Adipocyte (in vitro differentiated cells): ENCODE measurements at regions not wholly inside any gene's neighbourhood (a gene's known extent, or its start where the extent isn't known, plus 50 kb on each side); places are given as distances from the start of the nearest gene placed in this dataset.
"Not testable (repeated sequence)": the region's sequence is repeated elsewhere in the genome, so short reads cannot be mapped to it uniquely, and the experiment has no call there.

Experiments used
- DNase-seq: peaks from one replicate; pipeline ENCODE4 v3.0.0-alpha.2; 2015; ENCODE audit warnings: low read depth
- H3K27me3 ChIP-seq: replicated peaks from 2 replicates; pipeline ENCODE4 v1.7.0; 2013; ENCODE audit warnings: mild to moderate bottlenecking, low read length, moderate library complexity; ENCODE audit not compliant: control insufficient read depth, insufficient read depth
- H3K36me3 ChIP-seq: 2 replicates; pipeline ENCODE4 v1.7.0; 2013; ENCODE audit warnings: low read length, mild to moderate bottlenecking, moderate library complexity; ENCODE audit not compliant: control insufficient read depth, insufficient read depth, severe bottlenecking
- H3K4me1 ChIP-seq: 2 replicates; pipeline ENCODE4 v1.7.0; 2013; ENCODE audit warnings: mild to moderate bottlenecking, low read length, moderate library complexity; ENCODE audit not compliant: control insufficient read depth, insufficient read depth
- H3K4me3 ChIP-seq: 2 replicates; pipeline ENCODE4 v1.7.0; 2013; ENCODE audit warnings: mild to moderate bottlenecking, low read length, moderate library complexity
- H3K9ac ChIP-seq: 2 replicates; pipeline ENCODE4 v1.7.0; 2013; ENCODE audit warnings: mild to moderate bottlenecking, low read length, moderate library complexity
- H3K9me3 ChIP-seq: 2 replicates; pipeline ENCODE4 v1.7.0; 2013; ENCODE audit warnings: mild to moderate bottlenecking, low read length, moderate library complexity; ENCODE audit not compliant: control insufficient read depth

- Histone ChIP-seq H3K9ac (peak overlapping the region; percentile 22), H3K4me3 (no peak overlapping the region), H3K36me3 (no peaks in the 10 kb centered on the region), H3K4me1 (peaks cover 11% of the 10 kb centered on the region), H3K9me3 (no peaks in the 10 kb centered on the region), H3K27me3 (no peaks in the 10 kb centered on the region)
- peak; percentile 15 for DNase-seq
Observed at GRCh38 chr21:28133116-28133515, 859.6 kb downstream of the LTN1 start.

- no peaks in the 10 kb centered on the region for H3K36me3 ChIP-seq
- no peaks in the 10 kb centered on the region for H3K9me3 ChIP-seq
- no peak for DNase-seq
- H3K4me1 ChIP-seq, result peaks cover 14% of the 10 kb centered on the region
- no peak overlapping the region for H3K4me3 ChIP-seq
- no peaks in the 10 kb centered on the region for H3K27me3 ChIP-seq
- H3K9ac ChIP-seq, result peak overlapping the region; percentile 22
Observed at GRCh38 chr21:28132713-28133112, 860.0 kb downstream of the LTN1 start.

- H3K4me1 ChIP-seq, result peaks cover 19% of the 10 kb centered on the region
- H3K9me3 ChIP-seq, result no peaks in the 10 kb centered on the region
- H3K36me3 ChIP-seq, result no peaks in the 10 kb centered on the region
- H3K9ac ChIP-seq, result no peak overlapping the region
- H3K4me3 ChIP-seq, result peak overlapping the region; percentile 13
- DNase-seq, result no peak
- no peaks in the 10 kb centered on the region for H3K27me3 ChIP-seq
Observed at GRCh38 chr21:28127175-28127785, 865.4 kb downstream of the LTN1 start.

GRCh38 chr21:28126521-28127174 lies 866.0 kb downstream of the LTN1 start:
- H3K27me3 ChIP-seq, result no peaks in the 10 kb centered on the region
- H3K36me3 ChIP-seq, result no peaks in the 10 kb centered on the region
- H3K4me1 ChIP-seq, result peaks cover 17% of the 10 kb centered on the region
- no peak overlapping the region for H3K4me3 ChIP-seq
- no peak overlapping the region for H3K9ac ChIP-seq
- no peak for DNase-seq
- H3K9me3 ChIP-seq, result no peaks in the 10 kb centered on the region

- no peak for DNase-seq
- Histone ChIP-seq H3K9me3 (no peaks in the 10 kb centered on the region), H3K36me3 (no peaks in the 10 kb centered on the region), H3K9ac (no peak overlapping the region), H3K27me3 (no peaks in the 10 kb centered on the region), H3K4me1 (peaks cover 17% of the 10 kb centered on the region), H3K4me3 (no peak overlapping the region)
Observed at GRCh38 chr21:28124541-28124940, 868.1 kb downstream of the LTN1 start.

DNA sequence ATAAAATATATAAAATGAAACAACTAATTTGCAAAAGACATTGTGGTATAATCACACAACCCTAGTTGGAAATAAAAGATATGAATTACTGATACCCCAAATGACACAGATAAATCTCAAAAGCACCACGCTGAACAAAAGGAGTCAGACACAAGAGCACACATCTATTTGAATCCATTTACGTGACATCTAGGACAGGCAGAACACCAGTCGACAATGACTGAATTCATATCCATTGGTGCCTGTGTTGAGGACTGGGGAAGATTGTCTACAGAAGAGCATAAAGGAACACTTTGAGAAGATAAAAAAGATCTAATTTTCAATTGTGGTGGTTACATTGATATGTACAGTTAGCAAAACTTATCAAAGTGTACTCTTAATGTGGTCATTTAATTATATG lies 874.1 kb downstream of the LTN1 start:
- H3K36me3 ChIP-seq, result no peaks in the 10 kb centered on the region
- no peak overlapping the region for H3K4me3 ChIP-seq
- no peaks in the 10 kb centered on the region for H3K27me3 ChIP-seq
- DNase-seq, result no peak
- no peaks in the 10 kb centered on the region for H3K4me1 ChIP-seq
- H3K9ac ChIP-seq, result no peak overlapping the region
- H3K9me3 ChIP-seq, result no peaks in the 10 kb centered on the region

GRCh38 chr21:28114986-28115385 lies 877.7 kb downstream of the LTN1 start:
- not testable (repeated sequence) for H3K36me3 ChIP-seq, H3K4me3 ChIP-seq, DNase-seq, H3K27me3 ChIP-seq, H3K9me3 ChIP-seq, H3K9ac ChIP-seq
- peaks cover 17% of the 10 kb centered on the region for H3K4me1 ChIP-seq

DNA sequence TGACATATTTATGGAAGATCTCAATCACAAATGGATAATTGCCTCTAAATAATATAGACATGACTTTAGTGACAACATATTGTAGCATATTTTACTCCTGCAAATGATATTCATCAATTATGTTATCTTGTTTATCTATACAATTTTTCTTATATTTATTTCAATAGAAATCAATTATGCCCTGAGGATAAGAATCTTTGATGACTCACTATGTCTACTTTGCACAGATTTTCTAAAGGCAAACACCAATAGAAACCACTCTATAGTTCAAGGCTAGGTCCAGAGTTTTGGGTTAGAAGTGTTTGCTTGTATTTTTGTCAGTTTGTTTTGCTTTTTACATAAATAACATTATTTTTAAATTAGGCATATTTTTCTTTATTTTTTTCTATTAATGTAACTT lies 879.0 kb downstream of the LTN1 start:
- no peaks in the 10 kb centered on the region for H3K27me3 ChIP-seq
- peaks cover 17% of the 10 kb centered on the region for H3K4me1 ChIP-seq
- H3K9ac ChIP-seq, result no peak overlapping the region
- H3K4me3 ChIP-seq, result no peak overlapping the region
- no peak for DNase-seq
- H3K36me3 ChIP-seq, result no peaks in the 10 kb centered on the region
- peaks cover 5% of the 10 kb centered on the region for H3K9me3 ChIP-seq

DNA sequence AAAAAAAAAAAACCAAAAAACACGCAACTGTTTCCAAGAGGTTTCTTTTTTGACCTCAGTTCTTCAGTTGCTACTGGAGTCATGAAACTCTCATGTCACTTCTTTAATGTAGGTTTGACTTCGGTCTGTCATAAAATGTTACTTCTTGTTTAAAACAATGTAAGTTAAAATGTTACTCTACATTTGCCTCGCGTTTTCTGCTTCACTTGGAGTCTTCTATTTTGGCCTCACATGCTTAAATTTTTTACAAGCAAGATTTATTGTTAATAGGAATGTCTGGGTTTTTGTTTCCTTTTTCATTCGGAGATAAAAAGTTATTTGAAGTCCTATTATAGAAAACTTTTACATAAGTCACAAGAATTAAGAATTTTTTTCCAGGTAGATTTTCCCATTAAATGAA lies 880.2 kb downstream of the LTN1 start:
- Histone ChIP-seq H3K4me3 (no peak overlapping the region), H3K9ac (no peak overlapping the region), H3K36me3 (no peaks in the 10 kb centered on the region), H3K4me1 (peaks cover 17% of the 10 kb centered on the region), H3K9me3 (peaks cover 5% of the 10 kb centered on the region), H3K27me3 (no peaks in the 10 kb centered on the region)
- no peak for DNase-seq

DNA sequence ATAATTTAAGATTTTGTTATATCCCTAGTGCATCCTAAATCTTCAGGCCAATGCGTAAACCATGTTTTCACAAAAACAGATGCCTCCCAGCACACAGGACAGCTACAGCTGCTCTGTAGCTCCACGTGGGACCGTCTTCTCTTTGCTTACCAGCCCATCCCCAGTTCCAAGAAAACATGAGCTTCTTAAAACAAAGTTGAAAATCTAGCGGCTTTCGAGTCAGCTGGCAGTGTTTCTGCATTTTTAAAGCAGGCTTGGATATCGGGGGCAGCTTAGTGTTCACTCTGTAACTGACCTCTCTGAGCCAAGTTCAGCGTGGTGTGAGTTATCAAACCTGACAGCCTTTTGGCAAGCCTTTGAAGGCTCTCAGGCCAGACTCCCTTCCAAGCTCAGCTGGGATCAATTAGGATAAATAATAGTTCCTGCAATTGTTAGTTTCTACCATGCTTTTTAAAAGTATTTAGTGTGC lies 881.5 kb downstream of the LTN1 start:
- H3K4me3 ChIP-seq, result peak overlapping the region; percentile 72
- H3K36me3 ChIP-seq, result no peaks in the 10 kb centered on the region

GRCh38 chr21:28110716-28111115 lies 882.0 kb downstream of the LTN1 start:
- no peaks in the 10 kb centered on the region for H3K36me3 ChIP-seq

More for the DNA sequence above, 881.5 kb downstream of the LTN1 start:
- DNase-seq, result peak; percentile 97
- H3K27me3 ChIP-seq, result no peaks in the 10 kb centered on the region
- peaks cover 5% of the 10 kb centered on the region for H3K9me3 ChIP-seq
- peak overlapping the region; percentile 47 for H3K9ac ChIP-seq
- peaks cover 17% of the 10 kb centered on the region for H3K4me1 ChIP-seq

More at GRCh38 chr21:28110716-28111115, 882.0 kb downstream of the LTN1 start:
- peaks cover 5% of the 10 kb centered on the region for H3K9me3 ChIP-seq
- H3K27me3 ChIP-seq, result no peaks in the 10 kb centered on the region
- peaks cover 17% of the 10 kb centered on the region for H3K4me1 ChIP-seq
- H3K4me3 ChIP-seq, result peak overlapping the region; percentile 72
- no peak for DNase-seq
- H3K9ac ChIP-seq, result peak overlapping the region; percentile 10
